ENCODE measurements at regions not wholly inside any gene's neighbourhood (a gene's known extent, or its start where the extent isn't known, plus 50 kb on each side); places are given as distances from the start of the nearest gene placed in this dataset.

DNA sequence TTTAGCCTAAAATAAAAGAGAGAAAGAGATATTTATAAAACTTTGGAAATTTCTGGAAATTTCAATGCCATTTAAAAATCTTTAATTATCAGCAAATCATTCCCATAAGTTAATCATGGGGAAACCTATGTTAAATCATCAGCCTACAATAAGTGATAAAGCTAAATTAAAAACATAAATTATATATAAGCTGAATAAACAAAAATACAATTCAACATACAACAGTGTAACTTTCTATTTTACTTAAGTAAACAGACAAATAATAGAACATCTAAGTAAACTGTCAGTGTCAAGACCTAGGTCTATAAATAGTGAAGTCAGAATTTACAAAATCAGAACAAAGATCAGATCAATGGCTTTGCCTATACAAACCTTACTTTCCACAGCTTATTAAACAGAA lies 57.5 kb downstream of the EPRS1 start:
- Histone ChIP-seq H3K27me3 (no peaks in the 10 kb centered on the region), H3K4me3 (no peak overlapping the region), H3K36me3 (no peaks in the 10 kb centered on the region), H3K4me1 (no peaks in the 10 kb centered on the region), H3K9me3 (no peaks in the 10 kb centered on the region), H3K27ac (no peak overlapping the region)
- DNase-seq (ENCODE audit: low spot score in 2 of 2): no peak
- TF ChIP-seq POLR2A (IDR thresholded peaks at IDR 0.05): no peak
- TF ChIP-seq, protein P1, sequence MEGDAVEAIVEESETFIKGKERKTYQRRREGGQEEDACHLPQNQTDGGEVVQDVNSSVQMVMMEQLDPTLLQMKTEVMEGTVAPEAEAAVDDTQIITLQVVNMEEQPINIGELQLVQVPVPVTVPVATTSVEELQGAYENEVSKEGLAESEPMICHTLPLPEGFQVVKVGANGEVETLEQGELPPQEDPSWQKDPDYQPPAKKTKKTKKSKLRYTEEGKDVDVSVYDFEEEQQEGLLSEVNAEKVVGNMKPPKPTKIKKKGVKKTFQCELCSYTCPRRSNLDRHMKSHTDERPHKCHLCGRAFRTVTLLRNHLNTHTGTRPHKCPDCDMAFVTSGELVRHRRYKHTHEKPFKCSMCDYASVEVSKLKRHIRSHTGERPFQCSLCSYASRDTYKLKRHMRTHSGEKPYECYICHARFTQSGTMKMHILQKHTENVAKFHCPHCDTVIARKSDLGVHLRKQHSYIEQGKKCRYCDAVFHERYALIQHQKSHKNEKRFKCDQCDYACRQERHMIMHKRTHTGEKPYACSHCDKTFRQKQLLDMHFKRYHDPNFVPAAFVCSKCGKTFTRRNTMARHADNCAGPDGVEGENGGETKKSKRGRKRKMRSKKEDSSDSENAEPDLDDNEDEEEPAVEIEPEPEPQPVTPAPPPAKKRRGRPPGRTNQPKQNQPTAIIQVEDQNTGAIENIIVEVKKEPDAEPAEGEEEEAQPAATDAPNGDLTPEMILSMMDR (IDR thresholded peaks at IDR 0.05): no peak
- no peak for TF ChIP-seq POLR2AphosphoS5 (IDR thresholded peaks at IDR 0.05)
- intact Hi-C loops (cut with DNase I; ENCODE audit: low total_unique reads): no loop called here

DNA sequence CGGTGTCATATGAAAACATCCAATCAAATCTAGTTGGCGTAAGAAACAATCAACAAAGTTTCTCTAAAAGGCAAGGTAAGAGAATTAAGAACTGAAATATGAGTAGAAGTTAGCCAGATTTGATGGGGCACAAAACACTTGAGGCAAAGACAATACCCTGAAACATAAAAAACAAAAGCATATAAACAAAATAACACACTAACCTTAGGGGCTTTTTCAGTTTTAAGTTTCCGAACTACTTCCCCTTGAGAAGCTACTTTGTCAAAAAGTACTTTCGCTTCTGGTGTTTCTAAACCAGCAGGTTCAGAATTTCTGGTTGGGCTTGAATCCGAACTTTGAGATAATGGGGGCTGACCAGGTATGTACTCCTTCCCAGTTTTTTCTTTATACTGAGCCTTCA lies 57.9 kb downstream of the EPRS1 start:
- no peak overlapping the region for H3K4me3 ChIP-seq
- intact Hi-C loops (cut with DNase I; ENCODE audit: low total_unique reads): no loop called here
- H3K4me1 ChIP-seq: no peaks in the 10 kb centered on the region
- DNase-seq (ENCODE audit: low spot score in 2 of 2): no peak
- no peak overlapping the region for H3K27ac ChIP-seq
- TF ChIP-seq, protein P1 (IDR thresholded peaks at IDR 0.05): no peak
- no peak for TF ChIP-seq POLR2A (IDR thresholded peaks at IDR 0.05)
- H3K9me3 ChIP-seq: no peaks in the 10 kb centered on the region
- no peaks in the 10 kb centered on the region for H3K27me3 ChIP-seq
- H3K36me3 ChIP-seq: no peaks in the 10 kb centered on the region

DNA sequence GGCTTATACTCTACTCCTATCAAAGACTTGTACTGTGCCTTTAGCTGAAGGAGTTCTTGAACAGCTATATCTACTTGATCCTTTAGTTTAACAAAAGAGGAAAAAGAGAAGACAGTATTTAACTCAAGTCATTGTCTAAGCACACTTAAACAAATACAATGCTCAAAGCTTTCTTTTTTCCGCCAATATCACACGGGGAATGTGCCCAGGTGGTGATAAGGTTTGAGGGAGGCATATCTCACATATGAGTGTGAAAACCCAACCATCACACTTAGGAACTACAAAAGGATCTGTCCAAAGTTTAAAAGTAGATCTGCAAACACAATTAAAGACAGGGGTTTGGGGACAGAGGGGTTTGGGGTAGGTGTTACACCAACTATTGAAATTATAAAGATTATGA lies 59.0 kb upstream of the SLC30A10 start:
- Histone ChIP-seq H3K4me3 (no peak overlapping the region), H3K36me3 (no peaks in the 10 kb centered on the region), H3K27me3 (no peaks in the 10 kb centered on the region), H3K27ac (no peak overlapping the region), H3K4me1 (no peaks in the 10 kb centered on the region), H3K9me3 (no peaks in the 10 kb centered on the region)
- intact Hi-C loops (cut with DNase I; ENCODE audit: low total_unique reads): no loop called here
- DNase-seq (ENCODE audit: low spot score in 2 of 2): no peak
- TF ChIP-seq, protein P1 (IDR thresholded peaks at IDR 0.05): no peak
- no peak for TF ChIP-seq POLR2A (IDR thresholded peaks at IDR 0.05)
- no peak for TF ChIP-seq POLR2AphosphoS5 (IDR thresholded peaks at IDR 0.05)

DNA sequence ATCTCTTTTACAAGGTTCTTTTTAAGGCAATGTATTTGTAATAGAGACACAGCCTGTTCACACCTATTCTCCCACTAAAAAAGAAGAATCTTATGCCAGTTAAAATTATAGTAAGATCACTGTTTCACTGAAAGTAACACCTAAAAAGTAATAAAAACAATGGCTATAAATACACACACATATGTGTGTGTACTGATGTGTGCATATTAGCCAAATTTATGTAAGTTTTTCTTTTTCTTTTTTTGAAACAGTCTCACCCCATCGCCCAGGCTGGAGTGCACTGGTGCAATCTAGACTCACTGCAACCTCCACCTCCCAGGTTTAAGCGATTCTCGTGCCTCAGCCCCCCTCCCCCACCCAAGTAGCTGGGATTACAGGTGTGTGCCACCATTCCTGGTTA lies 56.8 kb upstream of the SLC30A10 start:
- no peaks in the 10 kb centered on the region for H3K36me3 ChIP-seq
- intact Hi-C loops (cut with DNase I; ENCODE audit: low total_unique reads): no loop called here
- TF ChIP-seq, protein P1 (IDR thresholded peaks at IDR 0.05): no peak
- TF ChIP-seq POLR2AphosphoS5 (IDR thresholded peaks at IDR 0.05) (no peak), POLR2A (IDR thresholded peaks at IDR 0.05) (no peak)

More for the DNA sequence above, 56.8 kb upstream of the SLC30A10 start:
- no peak for DNase-seq (ENCODE audit: low spot score in 2 of 2)
- Histone ChIP-seq H3K27ac (no peak overlapping the region), H3K27me3 (no peaks in the 10 kb centered on the region), H3K4me3 (no peak overlapping the region), H3K9me3 (no peaks in the 10 kb centered on the region), H3K4me1 (no peaks in the 10 kb centered on the region)

Measured in breast epithelium (tissue), 4 donors.